ENCODE measurements at regions not wholly inside any gene's neighbourhood (a gene's known extent, or its start where the extent isn't known, plus 50 kb on each side); places are given as distances from the start of the nearest gene placed in this dataset.
"Not testable (repeated sequence)": the region's sequence is repeated elsewhere in the genome, so short reads cannot be mapped to it uniquely, and the experiment has no call there.

GRCh38 chr5:3481175-3481574 is 114.5 kb upstream of the IRX1 start:
- DNase-seq: no peak

- DNase-seq: no peak
Observed at GRCh38 chr5:3475674-3476073, 120.0 kb upstream of the IRX1 start.

- no peak for DNase-seq
Observed at GRCh38 chr5:3466392-3466791, 129.2 kb upstream of the IRX1 start.

- no peak for DNase-seq
Observed at GRCh38 chr5:3460416-3460815, 135.2 kb upstream of the IRX1 start.

- no peak for DNase-seq
Observed at GRCh38 chr5:3456121-3456681, 139.4 kb upstream of the IRX1 start.

- not testable (repeated sequence) for DNase-seq
Observed at GRCh38 chr5:3454028-3454427, 141.6 kb upstream of the IRX1 start.

- no peak for DNase-seq
Observed at GRCh38 chr5:3452622-3453021, 143.0 kb upstream of the IRX1 start.

- no peak for DNase-seq
Observed at GRCh38 chr5:3451961-3452360, 143.7 kb upstream of the IRX1 start.

GRCh38 chr5:3449481-3449880 is 146.2 kb upstream of the IRX1 start:
- DNase-seq: no peak

GRCh38 chr5:3446410-3446809 is 149.2 kb upstream of the IRX1 start:
- no peak for DNase-seq

GRCh38 chr5:3445517-3445916 is 150.1 kb upstream of the IRX1 start:
- not testable (repeated sequence) for DNase-seq

GRCh38 chr5:3432135-3432534 is 163.5 kb upstream of the IRX1 start:
- no peak for DNase-seq

- no peak for DNase-seq
Observed at GRCh38 chr5:3430691-3431090, 164.9 kb upstream of the IRX1 start.

- DNase-seq: no peak
Observed at GRCh38 chr5:3429962-3430361, 165.7 kb upstream of the IRX1 start.

GRCh38 chr5:3428334-3428733 is 167.3 kb upstream of the IRX1 start:
- DNase-seq: no peak

- DNase-seq: no peak
Observed at GRCh38 chr5:3424946-3425345, 170.7 kb upstream of the IRX1 start.

GRCh38 chr5:3417376-3417943 is 178.2 kb upstream of the IRX1 start:
- no peak for DNase-seq

GRCh38 chr5:3414371-3414770 is 181.3 kb upstream of the IRX1 start:
- no peak for DNase-seq

- DNase-seq: no peak
Observed at GRCh38 chr5:3412146-3412545, 183.5 kb upstream of the IRX1 start.

GRCh38 chr5:3411363-3411762 is 184.3 kb upstream of the IRX1 start:
- no peak for DNase-seq

GRCh38 chr5:3401635-3402034 is 194.0 kb upstream of the IRX1 start:
- no peak for DNase-seq

GRCh38 chr5:3400659-3401058 is 195.0 kb upstream of the IRX1 start:
- DNase-seq: no peak

GRCh38 chr5:3394891-3395599 is 200.6 kb upstream of the IRX1 start:
- no peak for DNase-seq

- DNase-seq: no peak
Observed at GRCh38 chr5:3393920-3394597, 201.6 kb upstream of the IRX1 start.

All from NCI-H69 (cell line).